ENCODE measurements at regions not wholly inside any gene's neighbourhood (a gene's known extent, or its start where the extent isn't known, plus 50 kb on each side); places are given as distances from the start of the nearest gene placed in this dataset.

- no peak for TF ChIP-seq REST (IDR thresholded peaks at IDR 0.05; ENCODE audit: insufficient read depth in 1 of 2, low read depth in 2 of 2, low read length in 2 of 2)
- TF ChIP-seq POLR2AphosphoS5 (IDR thresholded peaks at IDR 0.05; ENCODE audit: low read depth, low read length), result no peak
Observed at GRCh38 chr1:171403393-171403792, 81.9 kb upstream of the PRRC2C start.

Data from PFSK-1 (cell line).